GM21723 (cell line): ENCODE measurements at regions not wholly inside any gene's neighbourhood (a gene's known extent, or its start where the extent isn't known, plus 50 kb on each side); places are given as distances from the start of the nearest gene placed in this dataset.

Experiments used
- ATAC-seq: cut with Tn5 transposase; IDR thresholded peaks from one replicate; pipeline ENCODE4 v1.9.1; 2021; ENCODE audit warnings: mild to moderate bottlenecking, moderate library complexity; ENCODE audit not compliant: unreplicated experiment

DNA sequence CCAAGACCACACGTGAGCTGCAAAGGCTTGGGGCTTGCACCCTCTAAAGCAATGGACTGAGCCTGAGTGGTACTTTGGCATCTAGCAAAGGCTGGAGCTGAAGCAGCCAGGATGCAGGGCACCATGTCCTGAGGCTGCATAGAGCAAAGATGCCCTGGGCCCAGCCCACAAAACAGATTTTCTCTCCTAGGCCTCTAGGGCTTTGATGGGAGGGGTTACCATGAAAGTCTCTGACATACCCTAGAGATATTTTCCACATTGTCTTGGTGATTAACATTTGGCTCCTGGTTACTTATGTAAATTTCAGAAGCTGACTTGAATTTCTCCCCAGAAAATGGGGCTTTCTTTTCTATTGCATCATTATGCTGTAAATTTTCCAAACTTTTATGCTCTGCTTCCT lies 438.3 kb downstream of the SLC16A7 start:
- no peak for ATAC-seq

DNA sequence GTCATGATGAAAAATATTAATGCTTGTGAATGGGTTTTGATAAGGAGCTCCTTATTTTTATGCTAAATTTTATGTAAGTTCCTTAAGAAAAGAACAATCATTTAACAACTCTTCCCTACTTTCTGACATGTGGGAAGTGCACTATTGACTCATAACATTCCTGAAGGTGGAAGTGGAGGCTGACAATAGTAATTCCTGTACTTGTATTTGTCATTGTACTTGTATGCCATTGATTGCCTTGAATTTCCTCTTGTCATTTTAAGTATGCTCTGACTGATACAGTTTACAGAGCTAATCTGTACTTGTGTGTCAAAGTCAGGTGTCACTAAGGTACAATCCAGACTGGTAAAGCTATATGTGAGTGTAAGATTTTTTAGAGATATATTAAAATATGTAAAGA lies 440.0 kb downstream of the SLC16A7 start:
- no peak for ATAC-seq

DNA sequence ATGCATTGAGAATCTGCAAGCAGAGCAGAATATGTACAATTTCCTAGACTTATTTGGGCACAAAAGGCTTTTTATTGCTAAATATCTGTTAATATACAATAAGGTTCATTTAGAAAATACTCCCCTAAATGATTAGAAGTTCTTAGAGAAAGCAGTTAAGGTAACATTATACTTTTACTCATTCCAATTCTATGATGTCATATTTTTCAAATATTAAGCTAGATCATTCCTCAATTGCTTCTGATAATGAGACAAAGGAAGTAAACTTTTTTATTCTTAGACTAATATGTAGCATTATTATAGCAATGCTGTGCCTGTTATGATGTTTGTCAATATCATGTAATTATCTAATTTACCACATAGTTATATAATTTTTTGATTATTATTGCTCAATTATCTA lies 447.0 kb downstream of the SLC16A7 start:
- ATAC-seq = no peak

DNA sequence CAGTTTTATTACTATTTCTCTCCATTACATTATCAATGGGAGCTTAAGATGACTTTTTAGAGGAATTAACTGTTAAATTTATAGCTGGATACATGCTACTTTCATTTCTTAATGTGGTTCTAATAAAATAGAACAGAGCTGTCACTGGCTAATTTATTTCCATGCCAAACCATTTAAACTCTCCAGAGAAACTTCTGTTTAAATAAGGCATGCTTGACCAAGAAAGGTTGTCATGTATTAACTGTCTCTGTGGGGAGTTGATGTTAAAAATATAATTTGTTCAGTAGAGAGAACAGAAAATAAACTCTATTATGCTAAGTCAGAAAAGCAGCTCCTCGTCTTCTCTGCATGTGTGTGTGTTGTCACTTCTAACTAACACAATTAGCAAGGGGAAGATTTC lies 447.4 kb downstream of the SLC16A7 start:
- no peak for ATAC-seq

DNA sequence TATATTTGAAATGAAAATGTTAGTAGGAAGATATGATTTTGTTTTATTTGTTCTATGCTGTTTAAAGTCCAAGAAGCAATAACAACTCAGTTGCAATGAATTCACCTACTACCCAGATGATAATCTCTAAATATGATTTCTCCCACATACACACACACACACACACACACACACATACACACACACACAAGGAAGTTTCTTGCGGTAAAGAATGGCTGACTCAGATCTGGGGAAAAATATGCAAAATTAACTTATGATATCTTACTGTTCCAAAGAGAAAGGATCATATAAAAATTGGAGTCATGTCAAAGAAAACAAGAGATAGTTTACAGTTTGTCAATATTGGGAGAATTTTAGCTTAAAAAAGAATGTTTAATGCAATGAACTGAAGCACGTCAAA lies 456.7 kb downstream of the SLC16A7 start:
- ATAC-seq = no peak

DNA sequence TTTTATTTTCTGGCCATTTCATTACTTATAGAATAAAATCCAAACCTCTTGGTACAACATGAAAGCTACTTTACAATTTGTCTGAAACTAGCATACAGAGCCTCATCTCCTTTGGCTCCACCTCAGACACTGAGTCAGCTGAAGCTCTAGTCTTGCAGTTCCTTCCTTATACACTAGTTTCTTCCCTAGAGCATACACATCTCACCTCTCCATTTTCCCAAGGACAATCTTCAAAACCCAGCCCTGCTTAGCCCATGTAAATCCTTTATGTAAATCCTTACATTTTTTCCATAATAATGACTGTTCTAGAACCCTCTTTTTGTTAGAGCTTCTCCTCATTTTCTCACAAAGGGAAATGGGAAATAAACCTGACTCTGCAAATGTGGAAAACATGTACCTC lies 463.4 kb downstream of the SLC16A7 start:
- ATAC-seq = no peak

DNA sequence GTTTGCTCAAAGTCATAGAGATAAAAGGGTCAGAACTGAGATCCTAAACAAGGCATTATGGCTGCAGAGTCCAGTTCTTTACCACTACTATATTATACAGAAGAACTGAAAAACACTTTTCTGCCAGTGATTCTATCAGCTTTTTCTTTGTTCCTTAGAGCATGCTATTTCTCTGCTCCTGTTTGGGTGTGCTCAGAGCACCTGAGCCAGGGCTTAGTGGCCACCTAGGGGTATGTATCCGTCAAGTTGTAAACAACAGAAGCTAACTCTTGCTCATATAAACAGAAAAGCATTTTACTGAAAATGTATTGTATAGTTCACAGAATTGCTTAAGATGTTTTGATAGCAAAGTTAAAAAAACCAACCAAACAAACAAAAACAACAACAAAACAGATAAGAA lies 470.8 kb downstream of the SLC16A7 start:
- no peak for ATAC-seq

DNA sequence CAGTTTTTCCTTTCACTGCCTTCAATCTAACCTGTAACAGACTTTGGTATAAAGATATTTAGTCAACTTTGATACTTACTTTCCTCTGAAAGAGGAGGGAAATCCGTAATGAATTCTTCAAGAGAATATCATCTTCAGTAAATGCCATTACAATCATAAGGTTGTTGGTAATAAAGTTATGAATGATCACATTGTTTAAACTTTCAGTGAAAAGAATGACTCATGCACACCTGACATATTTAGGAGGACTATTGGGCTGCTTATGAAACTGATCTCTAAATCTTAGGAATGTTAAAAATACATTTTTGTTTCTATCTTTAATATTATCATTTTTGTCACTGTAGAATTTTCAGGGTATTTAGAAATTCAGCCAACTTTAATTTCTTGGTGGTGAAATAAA lies 474.7 kb downstream of the SLC16A7 start:
- ATAC-seq = no peak

DNA sequence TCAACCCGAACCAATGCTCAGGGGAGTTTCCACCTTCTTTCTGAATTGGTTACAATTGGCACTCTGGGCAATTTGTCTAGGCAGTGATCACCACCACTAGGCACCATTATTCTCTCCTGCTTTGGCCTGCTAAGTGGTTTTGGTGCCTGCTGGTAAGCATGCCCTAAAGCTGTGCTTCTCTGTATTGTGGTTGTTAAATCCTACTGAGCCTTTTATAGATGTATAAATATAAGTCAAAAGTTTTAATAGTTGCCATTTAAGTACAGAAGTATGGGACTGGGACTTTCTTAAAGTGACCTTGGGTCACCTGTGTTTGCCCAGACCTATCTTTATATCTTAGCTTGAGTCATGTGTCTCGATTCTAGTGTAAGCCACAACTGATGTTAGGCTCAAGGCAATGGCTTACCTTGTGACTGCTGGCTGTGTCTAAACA lies 475.9 kb downstream of the SLC16A7 start:
- no peak for ATAC-seq

DNA sequence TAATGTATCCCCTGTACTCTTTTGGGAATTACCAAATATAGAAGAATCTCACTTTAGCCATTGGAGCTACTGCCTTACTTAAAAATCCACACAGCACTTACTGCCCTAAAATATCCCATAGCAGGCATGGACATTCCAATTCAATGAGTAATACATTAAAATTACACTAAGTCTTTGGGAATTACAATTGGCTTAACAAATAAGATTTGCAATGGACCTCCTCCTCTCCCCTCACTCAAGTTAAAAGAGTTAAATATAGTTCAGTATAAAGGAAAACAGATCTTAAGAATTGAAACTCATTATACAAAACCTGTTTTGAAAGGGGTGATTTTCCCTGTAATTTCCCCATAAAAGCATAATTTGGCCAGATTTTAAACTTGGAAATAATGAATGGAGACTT lies 477.1 kb downstream of the SLC16A7 start:
- no peak for ATAC-seq

DNA sequence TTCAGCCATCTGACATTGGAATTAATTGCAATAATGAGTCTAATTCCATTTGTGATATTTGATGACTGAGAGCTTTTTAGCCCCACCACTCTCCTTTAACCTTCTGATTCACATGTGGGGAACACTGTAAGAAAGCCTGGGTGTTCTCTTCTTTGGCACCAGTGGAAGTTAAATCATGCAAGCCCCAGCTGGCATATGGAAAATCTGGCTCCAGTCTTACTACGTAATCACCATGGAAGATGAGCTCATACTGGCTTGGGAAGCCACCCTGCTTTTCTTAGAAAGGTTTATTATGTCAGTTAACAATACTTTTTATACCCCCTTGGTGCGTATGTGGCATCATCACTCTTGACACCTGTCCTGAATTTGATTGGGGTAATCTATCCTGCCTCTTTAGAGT lies 479.3 kb downstream of the SLC16A7 start:
- ATAC-seq = no peak

DNA sequence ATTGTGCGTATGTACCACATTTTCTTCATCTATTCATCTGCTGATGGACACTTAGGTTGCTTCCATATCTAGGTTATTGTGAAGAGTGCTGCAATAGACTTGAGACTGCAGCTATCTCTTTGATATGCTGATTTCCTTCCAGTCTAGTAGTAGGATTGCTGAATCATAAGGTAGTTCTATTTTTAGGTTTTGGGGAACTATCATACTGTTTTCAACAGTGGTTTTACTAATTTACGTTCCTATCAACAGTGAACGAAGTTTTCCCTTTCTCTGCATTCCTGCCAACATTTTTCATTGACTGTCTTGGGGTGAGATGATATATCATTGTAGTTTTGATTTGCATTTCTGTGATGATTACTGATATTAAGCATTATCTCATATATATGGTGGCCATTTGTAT lies 482.2 kb downstream of the SLC16A7 start:
- no peak for ATAC-seq

DNA sequence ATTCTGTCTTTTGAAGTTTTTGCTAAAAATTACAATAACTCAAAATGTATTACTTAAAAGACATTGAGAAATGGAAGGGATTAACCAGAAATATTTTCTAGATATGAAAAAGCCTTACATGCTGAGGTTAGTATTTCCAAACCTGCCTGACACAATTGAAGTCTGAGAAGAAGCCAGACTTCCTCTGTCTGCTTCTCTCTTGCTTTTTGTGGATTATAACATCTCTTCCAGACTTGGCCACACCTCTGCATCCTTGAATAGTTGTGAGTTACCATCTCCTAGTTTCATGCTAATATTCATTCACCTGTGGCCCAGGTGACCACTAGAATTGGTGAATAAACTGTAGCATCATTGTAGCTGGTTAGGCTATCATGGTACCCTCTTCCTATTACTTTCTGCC lies 497.6 kb downstream of the SLC16A7 start:
- no peak for ATAC-seq

DNA sequence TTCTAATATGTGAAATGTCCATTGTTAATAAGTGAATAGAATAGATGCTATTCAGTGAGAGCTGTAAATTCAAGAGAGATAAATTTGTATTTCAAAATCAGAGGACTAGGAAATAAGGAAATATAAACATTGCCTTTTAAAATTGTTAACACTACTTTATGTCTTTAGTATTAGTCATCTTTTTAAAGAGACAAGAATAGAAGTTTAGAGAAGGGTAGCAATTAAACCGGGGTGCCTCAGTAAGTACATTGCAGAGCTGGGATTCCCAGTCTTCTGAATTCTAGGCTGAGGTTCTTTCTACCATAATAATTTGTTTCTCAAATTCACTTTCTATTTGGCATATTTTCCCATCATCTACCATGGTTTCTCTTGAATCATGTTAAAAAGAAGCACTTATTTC lies 498.6 kb downstream of the SLC16A7 start:
- no peak for ATAC-seq

DNA sequence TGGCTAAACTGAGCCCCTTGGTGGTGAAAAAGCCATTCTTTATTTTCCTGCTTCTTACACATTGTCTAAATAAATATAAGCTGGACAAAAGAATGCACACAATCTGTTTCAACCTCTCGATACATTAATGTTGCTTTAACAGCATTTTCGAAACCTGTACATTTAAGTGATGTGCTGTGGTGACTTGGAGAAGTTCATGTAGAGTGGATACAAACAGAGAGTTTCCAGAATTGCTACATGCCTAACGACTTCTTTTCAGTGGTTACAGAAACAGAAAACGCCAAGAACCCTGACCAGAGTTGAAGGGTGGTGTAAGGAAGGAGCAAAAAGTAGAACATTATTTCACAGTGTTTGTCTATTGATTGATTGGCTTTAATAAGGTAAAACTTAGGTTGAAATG lies 500.9 kb downstream of the SLC16A7 start:
- no peak for ATAC-seq

DNA sequence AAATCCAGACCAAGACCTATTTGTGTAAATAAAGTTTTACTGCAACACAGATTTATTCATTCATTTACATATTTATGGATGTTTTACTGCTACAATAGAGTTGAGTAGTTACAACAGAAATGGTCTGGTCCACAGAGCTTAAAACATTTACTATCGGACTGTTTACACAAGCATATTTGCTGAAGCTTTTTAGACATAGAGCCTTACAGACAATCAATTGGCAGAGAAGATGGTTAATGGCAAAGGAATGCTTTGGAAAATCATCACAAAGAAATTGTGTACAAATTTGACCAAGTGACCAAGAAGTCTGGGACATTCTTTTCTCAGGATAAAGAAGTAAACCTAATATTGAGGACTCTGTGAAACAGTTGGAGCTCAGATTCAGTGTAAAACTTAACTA lies 504.3 kb downstream of the SLC16A7 start:
- ATAC-seq = no peak

DNA sequence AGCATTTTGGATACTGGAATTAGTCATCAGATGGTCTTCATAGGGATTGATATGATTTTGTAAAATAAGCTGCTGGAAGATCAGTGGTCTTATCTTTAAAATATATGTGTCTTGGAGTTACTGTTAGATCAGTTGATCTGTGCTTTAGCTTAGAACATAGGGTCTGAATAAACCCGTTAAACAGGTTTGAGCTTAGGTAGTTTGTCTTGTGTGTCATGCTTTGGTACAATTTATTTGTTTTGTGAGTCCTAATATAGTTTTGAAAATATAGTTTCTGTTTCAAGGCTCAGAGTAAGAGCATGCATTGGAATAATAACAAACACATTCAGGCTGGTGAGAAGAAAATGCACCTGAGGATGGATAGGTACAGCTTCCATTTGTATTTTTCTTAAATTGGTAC lies 505.0 kb downstream of the SLC16A7 start:
- ATAC-seq = no peak

DNA sequence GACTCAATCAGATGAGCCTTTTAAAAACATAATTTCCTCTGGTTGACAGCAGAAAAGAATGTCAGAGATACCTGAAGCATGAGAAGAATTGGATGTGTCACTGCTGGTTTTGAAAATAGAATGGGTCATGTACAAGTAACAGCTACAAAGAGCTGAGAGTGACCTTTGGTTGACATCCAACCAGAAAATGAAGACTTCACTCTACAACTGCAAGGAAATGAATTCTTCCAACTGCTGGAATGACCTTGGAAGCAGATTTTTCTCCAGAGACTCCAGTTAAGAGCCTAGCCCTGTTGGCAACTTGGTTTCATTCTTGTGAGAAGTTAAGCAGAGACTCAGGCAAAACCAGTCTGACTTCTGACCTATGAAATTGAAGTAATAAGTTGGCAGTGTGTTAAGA lies 505.9 kb downstream of the SLC16A7 start:
- ATAC-seq = no peak

DNA sequence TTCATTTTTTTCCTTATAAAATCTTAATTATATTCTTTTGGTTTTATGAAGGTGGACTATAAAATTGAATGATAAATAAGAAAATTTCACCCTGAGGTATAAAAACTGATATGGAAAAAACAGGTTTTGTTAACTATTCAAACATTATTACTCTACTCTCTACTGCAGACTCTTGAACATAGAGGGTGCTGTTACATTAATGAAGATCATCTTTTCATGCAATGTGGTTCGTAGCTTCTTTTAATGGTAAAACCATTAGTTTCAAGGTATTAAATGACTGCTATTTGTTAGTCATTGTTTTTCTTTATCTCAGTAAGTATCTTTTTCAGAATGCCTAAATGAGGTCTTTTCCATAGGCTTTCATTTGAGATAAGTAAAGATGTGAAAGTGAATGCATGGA lies 510.4 kb downstream of the SLC16A7 start:
- ATAC-seq = no peak

DNA sequence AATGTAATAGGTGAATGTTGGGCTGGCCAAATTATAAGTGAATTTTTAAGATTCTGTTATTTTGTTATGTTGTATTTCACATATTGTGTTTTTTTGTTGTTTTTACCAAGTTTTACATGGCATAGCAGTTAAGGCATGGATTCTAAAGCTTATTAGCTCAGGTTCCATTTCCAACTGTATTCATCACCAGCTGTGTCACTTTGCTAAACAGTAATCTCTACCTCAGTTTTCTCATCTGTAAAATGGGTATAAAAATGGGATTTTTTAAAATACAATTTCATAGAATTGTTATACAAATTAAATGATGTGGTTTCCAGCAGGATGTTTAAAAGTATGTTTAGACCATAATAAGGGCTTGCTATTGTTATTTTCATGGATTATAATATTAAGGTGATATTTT lies 512.2 kb downstream of the SLC16A7 start:
- ATAC-seq = no peak

DNA sequence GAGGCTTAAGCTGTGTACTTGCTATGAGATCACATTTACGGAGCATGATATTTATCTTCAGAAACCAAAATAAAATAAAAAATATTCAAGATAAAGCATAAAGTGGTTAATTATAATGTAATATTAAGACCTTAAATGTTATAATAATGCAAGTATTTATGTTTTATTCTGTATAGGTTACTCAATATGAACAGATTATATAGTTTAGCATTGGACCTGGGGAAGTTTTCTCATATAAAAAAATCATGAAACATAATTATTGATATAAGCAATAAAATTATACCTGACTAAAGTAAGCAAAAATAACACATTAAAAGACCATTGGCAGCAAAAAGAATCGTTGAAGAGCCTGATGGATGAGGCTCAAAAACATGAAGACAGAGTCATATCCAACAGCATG lies 516.2 kb downstream of the SLC16A7 start:
- no peak for ATAC-seq

DNA sequence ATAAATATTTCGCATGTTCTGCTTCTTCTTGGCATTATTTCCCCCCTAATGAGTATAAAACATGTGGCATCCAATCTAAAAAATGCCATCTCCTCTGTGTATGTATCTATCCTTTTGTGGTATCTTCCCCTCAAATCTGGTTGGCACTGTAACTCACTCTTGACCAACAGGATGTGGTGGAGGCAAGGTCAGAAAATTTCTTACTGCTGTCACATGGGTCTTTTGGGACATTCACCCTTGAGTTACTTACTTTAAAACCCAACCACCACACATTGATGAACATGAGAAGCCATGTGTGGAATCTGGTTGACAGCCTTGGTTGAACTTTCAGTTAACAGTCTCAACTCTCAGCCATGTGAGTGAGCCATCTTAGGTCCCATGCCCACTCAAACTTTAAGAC lies 516.9 kb downstream of the SLC16A7 start:
- no peak for ATAC-seq

DNA sequence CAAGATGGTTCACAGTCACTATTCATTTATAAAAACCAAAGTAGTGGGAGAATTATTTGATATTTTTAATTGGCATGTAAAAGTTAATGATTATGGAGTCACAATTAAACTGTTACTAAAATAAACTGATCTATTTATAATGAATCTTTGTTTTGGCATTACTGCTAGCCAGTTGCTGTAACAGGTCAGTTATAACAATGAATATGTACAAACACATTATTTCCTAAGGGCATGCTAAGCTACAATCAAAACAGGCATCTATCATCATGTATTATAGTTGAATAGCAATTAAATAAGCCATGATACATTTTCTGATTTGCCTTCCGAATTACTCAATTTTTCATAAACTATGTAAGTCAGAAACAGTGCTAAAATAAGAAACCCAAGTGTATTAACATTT lies 518.3 kb downstream of the SLC16A7 start:
- ATAC-seq = no peak

DNA sequence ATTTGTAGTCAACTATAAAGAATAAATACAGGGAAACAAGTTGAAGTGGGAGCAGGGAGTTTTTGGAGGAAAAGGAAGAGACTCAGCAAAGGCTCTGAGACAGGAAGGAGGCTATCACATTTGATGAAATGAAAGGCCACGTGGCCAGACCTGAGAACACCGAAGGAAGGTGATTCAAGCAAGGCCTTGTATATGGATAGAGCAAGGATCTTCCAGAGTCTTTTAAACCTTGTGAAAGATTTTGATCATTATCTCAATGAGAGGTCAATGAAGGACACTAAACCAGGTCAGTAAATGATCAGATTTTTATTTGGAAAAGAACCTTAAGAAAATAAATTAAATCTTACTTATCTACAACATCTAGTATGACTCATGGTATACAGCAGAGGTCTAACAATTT lies 523.5 kb downstream of the SLC16A7 start:
- no peak for ATAC-seq
